ENCODE measurements at regions not wholly inside any gene's neighbourhood (a gene's known extent, or its start where the extent isn't known, plus 50 kb on each side); places are given as distances from the start of the nearest gene placed in this dataset.
A peak's percentile ranks its signal among the peaks of the same experiment; 100 is the strongest.

DNA sequence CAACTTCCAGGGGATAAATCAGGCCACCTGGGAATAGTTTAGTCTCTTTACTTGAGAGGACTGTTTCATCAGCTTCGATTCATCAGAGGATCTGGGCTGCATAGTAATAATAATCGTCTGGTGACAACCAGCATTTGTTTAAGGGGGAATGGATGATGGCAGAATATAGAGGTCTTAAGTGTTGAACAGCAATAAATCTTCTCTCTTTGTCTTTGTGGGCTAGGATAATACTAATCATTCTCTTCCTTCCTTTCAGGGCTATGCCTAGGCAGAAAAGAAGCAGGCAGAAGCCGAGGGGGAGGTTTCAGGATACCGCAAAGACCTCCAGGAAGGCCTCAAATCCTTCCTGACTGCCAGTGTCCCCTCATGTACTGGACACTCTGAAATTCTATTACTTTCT is 150.4 kb upstream of the GAREM1 start:
- DNase-seq (ENCODE audit: low read depth, low spot score) = no peak

DNA sequence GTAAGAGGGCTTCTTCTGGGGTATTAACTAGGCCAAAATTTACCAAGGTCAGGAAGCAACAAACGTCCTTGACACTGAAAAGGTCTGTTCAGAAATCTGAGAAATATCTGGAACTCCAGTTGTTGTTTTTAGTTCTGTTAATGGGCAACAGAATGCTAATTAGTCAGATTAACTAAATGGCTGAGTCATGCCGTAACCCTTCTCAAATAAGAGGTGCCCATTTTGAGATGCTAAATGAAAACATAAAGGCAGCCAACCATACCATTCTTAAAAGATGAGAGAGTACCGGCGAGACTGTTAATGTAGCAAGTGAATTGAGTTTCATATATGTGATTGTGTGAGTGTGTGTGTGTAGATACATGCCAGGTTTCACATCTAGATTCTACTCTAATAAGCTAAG is 147.9 kb upstream of the GAREM1 start:
- no peak for DNase-seq (ENCODE audit: low read depth, low spot score)

DNA sequence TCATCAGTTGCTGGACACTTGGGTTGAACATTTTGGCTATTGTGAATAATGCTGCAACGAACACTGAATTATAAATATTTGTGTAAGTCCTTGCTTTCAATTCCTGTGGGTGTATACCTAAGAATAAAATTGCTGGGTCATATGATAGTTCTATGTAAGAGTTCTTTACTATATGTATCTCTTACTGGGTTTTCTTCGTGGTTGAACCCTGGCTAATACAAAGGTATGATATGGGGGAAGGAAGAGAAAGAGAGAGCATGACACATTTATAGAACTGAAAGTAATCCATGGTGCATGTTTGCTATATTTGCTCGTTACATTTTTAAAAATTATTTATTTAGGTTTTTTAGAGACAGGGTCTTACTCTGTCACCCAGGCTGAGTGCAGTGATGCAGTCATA is 143.1 kb upstream of the GAREM1 start:
- no peak for DNase-seq (ENCODE audit: low read depth, low spot score)

DNA sequence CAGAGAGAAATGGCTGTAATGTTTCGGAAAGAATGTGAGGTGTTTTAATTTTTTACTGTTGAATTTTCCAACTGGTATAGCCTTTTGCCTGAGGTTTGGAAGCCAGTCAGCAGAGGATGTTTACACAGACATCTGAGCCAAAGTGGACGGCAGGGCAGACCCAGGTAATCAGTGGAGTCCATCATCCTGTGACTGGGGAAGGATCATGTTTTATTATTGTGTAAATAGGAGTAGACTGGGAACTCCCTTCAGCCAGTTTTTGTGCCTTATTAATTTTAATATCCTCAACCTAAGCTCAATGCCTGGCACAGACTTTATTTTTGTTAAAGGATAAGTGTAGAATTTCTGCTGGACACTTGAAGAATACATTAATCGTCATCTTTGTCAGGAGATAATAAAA is 142.0 kb upstream of the GAREM1 start:
- DNase-seq (ENCODE audit: low read depth, low spot score) = no peak

DNA sequence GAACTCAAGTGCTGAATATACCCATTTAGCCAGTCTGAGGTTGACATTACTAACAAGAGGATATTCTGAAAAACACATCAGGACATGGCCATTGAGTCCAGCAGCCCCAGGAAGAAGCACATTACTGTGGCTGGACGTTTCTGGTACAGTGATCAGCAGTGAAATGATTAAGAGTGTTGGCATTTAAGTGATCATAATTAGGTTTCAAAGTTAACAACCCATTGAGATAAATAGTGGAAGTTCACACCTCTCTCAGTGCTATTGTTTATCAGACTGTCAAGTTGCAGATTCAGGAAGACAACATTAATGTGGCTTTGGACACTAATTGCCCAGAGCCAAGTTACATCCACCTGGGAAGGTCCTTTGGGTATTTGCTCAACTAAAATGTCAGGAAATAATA is 139.5 kb upstream of the GAREM1 start:
- DNase-seq (ENCODE audit: low read depth, low spot score) = no peak

DNA sequence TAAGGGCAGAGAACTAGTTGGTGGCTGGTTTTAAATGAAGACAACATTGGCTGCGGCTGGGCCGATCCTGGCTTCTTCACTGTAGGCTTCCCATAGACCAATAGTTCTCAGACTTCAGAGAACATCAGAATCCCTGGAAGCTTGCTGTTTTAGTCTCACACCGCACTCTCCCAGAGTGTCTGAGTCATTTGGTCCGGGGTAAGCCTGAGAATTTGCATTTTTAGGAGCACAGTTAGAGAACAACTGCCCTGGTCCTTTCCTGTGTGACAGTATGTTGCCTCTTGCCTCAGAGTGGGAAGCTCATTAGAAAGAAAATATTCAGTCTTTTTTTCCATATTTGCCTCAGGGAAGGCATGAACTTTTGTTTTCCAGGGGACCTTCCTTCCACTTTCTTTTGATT is 137.1 kb upstream of the GAREM1 start:
- no peak for DNase-seq (ENCODE audit: low read depth, low spot score)

DNA sequence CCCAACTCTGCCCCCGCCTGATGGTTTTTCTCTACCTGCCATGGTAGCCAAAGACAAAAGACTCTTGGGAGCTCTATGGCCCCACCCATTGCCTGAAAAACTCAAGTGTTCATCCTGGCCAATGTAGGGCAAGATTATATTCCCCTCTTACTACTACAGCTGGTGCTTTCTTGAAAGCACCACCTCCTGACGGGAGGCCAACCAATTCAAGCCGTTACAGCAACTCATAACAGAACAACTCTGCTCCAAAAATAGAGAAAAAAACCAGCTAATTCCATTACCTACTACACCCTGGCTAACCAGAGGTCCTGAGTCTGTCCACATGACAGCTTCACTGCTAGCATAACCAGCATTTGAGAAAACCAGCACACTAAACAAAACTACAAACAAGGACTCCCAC is 127.5 kb upstream of the GAREM1 start:
- DNase-seq (ENCODE audit: low read depth, low spot score) = no peak

DNA sequence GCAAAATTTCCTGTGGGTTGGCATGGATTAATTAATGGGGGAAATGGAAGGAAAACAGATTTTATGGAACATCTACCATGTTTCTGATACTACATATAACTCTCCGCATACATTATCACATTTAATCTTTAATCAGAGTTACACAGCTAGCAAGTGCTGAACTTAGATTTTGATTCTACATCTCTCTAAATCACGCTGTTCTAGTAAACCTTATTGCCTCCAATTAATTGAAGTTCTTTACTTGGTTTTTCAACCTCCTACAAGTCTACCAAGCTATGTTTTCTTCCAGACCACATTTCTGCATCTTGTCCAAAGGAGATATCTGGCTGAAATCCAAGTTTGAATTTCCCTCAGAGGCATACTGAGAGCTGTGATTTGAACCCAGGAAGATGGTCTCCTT is 125.8 kb upstream of the GAREM1 start:
- DNase-seq (ENCODE audit: low read depth, low spot score) = no peak

DNA sequence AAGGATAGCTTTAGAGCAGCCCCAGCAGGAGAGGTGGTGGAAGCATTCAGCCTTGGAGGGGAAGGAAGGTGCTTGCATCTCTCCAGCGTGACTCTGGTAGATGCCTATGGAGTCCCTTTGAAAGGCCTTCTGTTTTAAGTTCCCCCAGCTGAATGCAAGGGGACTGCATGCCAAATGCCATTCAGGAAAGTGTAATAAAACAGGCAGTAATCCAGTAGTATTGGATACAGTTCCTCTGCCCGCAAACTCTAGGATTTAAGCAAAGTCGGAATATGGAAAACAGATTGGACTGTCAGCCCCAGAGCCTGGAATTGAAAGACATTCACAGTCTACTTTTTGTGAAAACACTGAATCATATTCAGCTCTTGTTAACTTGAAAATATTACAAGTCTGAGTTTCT is 125.2 kb upstream of the GAREM1 start:
- DNase-seq (ENCODE audit: low read depth, low spot score) = no peak

DNA sequence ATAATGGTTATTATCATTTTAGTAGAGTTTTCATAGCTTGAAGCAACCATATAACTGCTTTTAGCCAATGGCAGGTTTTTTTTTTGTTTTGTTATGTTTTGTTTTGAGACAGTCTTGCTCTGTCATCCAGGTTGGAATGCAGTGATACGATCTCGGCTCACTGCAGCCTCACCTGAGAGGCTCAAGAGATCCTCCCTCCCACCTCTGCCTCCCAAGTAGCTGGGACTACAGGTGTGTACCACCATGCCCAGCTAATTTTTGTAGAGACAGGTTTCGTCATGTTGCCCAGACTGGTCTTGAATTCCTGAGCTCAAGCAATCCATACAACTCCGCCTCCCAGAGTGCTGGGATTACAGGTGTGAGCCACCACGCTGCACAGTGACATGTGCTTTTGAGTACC is 117.5 kb upstream of the GAREM1 start:
- no peak for DNase-seq (ENCODE audit: low read depth, low spot score)

DNA sequence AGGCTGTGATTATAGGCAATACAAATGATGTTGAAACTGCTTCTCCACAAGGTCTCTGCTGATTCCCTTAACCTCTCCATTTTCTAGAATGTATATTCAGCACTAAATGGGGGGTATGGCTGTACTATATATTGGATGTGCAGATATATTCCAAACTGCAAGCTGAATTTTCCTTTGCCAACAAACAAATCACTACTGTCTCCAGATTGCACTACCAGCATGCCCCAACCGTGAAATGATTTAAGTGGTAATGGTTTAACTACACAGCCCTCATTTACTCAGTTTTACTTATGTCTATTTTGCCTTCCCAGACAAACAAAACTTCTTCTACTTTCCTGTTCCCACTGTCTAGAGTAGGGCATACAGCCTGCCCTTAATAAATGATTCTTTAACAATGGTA is 112.7 kb upstream of the GAREM1 start:
- no peak for DNase-seq (ENCODE audit: low read depth, low spot score)

DNA sequence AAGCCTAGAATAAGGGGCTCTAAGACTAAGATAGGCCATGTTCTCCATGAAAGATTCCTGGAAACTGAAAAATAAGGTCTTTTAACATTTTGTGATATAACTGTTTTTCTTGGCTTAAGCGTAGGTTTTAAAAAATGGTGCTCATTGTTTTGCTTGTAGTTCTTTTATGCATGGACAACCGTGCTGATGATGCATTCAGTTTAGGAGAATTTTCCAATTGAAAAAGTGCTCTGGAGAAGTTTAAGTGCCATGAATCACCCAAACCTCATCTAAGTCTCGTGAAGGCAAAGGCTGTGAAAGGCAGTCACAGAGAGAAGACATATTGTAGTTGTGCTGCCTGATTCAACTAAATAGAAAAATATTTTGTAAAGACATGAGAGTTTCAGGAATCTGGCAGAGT is 111.8 kb upstream of the GAREM1 start:
- DNase-seq (ENCODE audit: low read depth, low spot score) = no peak

DNA sequence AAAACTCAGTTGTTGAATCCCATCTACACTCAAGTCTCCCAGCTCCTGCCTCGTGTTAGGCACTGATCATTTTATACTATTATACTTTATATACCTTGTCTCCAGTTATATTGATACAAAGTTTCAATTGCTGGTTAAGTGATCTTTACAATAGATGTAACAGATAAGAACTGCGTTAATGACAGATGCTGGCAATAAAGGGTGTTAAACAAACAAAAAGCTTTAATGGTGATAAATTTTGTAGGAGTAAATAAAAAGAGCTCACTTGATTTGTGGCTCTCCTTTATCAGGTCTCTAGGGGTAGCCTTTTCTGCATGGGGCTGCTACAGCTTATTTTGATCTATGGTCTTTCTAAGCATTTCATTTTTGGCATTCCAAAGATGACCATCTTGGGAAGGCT is 106.9 kb upstream of the GAREM1 start:
- DNase-seq (ENCODE audit: low read depth, low spot score) = no peak

DNA sequence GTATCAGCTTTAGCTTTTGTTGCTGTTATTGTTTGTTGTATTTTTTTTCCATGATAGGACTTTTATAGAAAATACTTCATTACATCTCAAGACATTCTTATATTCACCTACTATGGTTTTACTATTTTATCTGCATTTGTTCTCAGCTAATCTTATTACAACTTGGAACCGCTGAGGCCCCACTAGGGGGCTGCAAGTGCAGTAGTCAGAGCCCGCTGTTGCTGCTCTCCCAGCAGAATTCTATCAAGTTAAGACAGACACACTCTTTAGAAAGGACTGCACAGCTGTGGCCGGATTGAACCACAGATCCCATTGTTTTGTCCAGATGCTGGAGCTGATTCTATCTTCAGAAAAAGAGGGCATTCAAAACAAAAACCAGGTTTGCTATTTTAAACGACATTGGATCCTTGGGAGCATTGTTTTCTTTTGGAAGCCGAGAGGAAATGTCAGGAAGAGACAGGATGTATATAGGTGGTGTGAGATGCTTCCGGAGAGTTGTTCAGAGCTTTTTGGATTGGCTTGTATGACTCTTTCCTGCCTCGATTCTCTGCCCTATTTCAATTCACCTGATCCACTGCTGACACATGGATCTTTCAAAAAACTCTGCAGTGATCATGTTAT is 105.7 kb upstream of the GAREM1 start:
- DNase-seq (ENCODE audit: low read depth, low spot score) = no peak

DNA sequence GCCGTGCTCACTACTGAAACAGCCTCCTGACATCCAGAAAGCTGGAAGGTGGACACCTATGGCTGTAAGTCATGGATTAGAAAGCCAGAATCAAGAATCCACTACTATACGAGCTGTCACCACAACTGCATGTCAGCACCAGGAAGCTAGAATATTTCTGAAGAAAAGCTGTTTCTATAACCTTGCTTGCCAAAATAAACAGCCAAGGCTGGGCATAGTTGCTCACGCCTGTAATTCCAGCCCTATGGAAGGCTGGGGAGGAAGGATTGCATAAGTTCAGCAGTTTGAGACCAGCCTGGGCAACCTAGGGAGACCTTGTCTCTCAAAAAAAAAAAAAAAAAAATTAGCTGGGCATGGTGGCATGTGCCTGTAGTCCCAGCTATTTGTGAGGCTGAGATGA is 96.3 kb upstream of the GAREM1 start:
- no peak for DNase-seq (ENCODE audit: low read depth, low spot score)

DNA sequence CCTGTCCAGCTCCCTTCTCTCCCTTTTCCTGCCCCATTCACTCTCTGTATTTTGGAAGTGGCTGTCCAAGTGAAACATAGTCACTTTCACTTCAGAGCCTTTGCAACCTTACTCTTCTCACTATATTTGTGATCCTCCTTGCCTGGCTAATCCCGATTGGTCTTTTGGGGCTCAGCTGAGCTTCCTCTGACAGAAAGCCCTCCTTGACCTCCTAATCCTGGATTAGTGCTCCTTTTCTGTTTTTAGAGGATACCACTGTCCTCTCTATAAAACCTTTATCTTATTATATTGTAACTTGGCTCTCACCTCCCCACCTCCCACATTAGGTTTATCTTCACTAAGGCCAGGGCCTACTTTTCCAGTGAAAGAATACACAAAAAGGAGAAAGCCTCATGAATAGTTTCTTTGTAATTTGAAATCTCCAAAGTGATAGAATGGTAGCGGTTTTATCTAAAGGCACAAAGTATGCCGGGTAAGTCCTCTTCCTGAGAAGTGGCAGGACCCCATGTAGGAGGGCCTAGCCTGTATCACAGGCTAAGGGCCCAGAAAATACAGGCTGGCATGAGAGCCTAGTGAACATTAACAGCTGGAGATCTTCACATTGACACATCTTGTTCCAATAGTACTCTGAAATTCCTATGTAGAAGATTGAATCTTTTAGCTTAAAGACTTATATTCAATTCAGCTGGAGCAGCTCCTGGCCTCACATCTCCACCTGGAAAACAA is 83.1 kb upstream of the GAREM1 start:
- no peak for DNase-seq (ENCODE audit: low read depth, low spot score)

DNA sequence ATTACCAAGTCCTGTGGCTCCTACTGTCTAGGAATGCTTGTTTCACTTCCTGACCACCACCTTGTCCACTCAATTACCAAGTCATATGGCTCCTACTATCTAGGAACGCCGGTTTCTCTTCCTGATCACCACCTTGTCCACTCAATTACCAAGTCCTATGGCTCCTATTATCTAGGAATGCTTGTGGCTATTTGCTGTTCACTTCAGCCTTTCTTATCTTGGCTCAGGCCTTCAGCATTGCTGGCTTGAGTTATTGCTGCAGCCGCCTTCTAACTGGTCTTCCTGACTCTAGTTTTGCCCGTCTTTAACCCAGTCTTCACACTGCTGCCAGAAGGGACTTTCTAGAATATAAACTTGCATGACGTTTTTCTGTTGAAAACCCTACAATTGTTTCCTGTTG is 82.5 kb upstream of the GAREM1 start:
- no peak for DNase-seq (ENCODE audit: low read depth, low spot score)

DNA sequence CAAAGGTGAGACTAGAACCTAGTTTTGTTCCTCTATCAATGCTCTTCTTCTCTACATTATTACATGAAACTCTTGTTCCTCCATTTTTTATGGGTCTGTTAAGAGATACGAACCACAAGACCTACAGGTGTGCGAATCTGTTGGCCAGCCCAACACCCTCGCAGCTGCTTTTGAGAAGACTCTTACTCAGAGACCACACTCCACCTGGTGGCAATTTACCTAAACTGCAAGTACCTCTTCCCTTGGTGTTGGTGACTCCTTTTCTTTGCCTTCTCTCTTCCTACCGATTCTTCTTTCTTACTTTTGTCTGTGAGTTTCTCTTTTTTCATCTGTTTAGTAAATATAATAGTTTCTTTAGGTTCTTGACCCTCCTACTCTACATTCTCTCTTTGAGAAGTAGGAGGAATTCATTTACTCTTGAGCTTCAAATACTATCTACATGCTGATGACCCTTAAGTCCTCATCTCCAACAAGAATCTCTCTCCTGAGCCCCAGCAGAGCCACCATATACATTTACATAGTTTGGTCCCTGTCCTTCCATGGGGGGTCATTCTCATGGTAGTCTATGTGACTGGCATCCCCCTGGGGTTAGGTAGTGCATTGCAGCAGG is 81.8 kb upstream of the GAREM1 start:
- DNase-seq (ENCODE audit: low read depth, low spot score) = peak; percentile 23

DNA sequence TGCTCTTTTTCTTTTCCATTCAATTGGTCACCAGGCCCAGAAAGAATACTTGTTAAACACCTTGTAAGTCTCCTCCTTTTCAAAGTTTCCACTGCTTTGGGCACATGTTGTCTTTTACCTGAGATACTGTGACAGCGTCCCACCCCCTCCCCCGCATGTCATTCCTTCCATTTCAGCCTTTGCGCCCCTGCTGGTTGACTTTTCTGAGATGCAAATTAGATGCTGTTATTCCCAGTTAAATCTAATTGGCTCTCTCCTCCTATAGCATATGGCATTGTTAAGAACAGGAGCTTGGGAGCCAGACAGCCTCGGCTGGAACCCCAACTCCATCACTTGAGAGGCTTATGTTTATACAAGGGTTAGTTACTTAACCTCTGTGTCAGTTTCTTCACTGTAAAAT is 80.3 kb upstream of the GAREM1 start:
- no peak for DNase-seq (ENCODE audit: low read depth, low spot score)

DNA sequence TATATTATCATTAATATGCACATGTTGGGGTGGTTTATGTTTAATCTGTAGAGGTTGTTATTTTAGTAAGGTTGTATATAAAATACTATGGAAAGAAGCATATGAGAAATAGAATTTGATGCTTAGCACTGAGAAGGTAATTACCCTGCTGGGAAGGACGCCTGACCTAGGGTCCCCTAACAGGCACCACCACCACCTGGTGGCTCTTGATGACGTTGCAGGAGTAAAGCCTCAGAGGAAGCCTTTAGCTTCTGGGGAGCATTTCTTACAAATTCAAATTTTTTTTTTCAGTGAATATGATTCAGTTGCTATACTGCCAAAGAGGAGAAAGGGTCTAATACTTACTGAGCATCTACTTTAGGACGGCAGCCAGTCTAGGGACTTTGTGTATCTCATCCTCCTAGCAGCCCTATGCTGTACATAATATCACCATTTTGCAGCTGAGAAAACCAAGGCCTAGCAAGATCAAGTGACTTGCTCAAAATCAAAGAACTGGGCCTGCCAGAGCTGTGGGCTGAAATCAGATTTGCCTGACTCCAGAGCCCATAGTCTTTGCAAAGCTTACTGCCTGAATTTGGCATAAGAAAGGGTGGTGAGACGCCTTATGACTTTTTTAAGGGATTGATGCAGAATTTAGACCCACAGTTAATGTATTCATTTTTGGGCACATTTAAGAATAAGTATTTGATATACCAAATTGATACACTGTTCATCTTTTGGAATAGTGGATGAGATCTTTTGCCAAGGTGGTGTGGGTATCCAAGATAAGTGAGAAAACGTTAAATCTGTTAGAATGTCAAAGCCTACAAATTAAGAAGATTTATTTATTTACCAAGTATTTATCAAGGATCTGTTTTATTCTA is 78.8 kb upstream of the GAREM1 start:
- DNase-seq (ENCODE audit: low read depth, low spot score) = peak; percentile 27

DNA sequence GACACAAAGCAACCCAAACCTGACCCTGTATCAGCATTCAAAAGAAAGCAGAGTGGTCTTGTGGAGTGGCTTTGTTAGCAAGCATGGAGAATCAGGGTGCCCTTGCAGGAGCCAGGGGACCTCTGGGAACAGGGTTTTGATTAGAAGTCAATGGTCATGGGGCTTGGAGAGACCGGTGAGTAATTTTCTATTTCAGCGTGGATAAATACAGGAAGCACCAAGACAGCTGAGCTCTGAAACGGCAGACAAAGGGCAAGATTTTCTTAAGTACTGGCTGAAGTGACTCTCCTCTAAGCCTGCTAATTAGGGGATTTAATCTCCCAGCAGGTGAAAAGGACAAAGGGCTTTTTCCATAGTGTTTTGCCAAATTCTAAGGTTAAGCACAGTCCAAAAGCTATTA is 78.0 kb upstream of the GAREM1 start:
- DNase-seq (ENCODE audit: low read depth, low spot score) = no peak

DNA sequence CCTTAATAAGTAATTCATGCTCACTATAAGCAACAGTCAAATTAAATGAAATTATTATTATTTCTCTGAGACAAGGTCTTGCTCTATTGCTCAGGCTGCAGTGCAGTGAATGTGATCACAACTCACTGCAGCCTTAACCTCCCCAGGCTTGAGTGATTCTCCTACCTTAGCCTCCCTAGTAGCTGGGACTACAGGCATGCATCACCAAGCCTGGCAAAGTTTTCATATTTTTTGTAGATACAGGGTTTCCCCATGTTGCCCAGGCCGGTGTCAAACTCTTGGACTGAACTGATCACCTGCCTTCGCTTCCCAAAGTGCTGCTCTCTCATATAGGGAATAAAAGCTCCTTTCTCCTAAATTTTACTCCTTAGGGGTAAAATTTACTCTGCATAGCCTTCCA is 74.9 kb upstream of the GAREM1 start:
- no peak for DNase-seq (ENCODE audit: low read depth, low spot score)
